HG03432 (cell line): ENCODE measurements at regions not wholly inside any gene's neighbourhood (a gene's known extent, or its start where the extent isn't known, plus 50 kb on each side); places are given as distances from the start of the nearest gene placed in this dataset.
A peak's percentile ranks its signal among the peaks of the same experiment; 100 is the strongest.

ENCODE experiments used
- ATAC-seq: cut with Tn5 transposase; IDR thresholded peaks from one replicate; pipeline ENCODE4 v1.9.1; 2021; ENCODE audit warnings: mild to moderate bottlenecking, moderate library complexity; ENCODE audit not compliant: unreplicated experiment

DNA sequence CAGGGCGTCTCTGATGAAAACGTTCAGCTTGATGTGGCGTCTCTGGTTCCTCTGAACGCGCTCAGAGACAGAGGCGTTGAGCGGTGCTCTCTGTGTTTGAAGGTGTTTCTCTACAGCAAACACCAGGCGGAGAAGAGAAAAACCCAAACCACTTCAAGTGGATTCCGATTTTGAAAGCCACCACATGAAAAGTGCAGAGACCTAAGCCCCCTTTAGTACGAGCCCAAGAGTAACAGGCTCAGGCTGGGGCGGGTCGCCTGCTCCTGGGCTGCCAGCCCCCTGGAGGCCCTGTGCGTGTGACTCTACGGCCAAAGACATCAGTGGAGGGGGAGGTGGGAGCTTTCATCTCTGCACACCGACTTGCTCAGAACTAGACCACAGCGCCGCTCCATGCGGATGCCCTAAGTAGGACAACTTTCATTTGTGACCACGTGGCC lies 328.4 kb downstream of the MAF start:
- ATAC-seq = no peak

GRCh38 chr16:79271583-79271982 lies 329.0 kb downstream of the MAF start:
- no peak for ATAC-seq

- no peak for ATAC-seq
These were observed 330.5 kb downstream of the MAF start for GRCh38 chr16:79270011-79270410.

GRCh38 chr16:79269211-79269863 lies 331.2 kb downstream of the MAF start:
- peak; percentile 99 for ATAC-seq

DNA sequence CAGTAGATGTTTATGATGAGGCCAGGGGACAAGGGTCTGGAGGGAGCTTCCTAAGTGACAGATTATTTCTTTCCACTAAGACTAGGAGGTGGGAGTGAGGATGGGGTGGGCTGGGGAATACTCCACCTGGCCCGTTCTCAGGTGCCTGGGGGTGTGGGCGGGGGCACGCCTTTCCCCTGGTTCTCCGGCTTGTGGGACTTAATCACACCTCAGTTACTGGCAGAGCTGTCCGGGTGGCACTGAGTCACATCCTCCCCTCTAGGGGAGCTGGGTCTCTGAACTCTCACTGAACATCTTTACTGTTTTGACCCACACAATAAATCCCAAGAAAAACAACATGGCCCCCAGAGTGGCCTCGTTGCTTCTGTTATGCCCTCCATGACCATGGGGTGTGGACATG lies 332.8 kb downstream of the MAF start:
- ATAC-seq = no peak

GRCh38 chr16:79267146-79267545 lies 333.4 kb downstream of the MAF start:
- no peak for ATAC-seq

DNA sequence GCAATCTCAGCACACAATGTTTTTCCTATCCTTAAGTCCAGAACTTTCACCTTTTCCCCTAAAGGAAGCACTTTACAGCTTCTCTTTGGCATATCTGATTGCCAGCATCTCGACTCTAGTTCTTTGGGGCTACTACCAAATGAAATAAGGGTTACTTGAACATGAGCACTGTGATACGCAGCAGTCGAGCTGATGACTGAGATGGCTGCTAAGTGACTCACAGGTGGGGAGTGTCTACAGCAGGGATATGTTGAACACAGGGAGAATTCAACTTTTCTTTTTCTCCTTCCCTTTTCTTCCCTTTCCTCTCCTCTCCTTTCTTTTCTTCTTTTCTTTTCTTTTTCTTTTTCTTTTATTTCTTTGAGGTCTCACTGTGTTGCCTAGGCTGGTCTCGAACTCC lies 334.8 kb downstream of the MAF start:
- no peak for ATAC-seq

DNA sequence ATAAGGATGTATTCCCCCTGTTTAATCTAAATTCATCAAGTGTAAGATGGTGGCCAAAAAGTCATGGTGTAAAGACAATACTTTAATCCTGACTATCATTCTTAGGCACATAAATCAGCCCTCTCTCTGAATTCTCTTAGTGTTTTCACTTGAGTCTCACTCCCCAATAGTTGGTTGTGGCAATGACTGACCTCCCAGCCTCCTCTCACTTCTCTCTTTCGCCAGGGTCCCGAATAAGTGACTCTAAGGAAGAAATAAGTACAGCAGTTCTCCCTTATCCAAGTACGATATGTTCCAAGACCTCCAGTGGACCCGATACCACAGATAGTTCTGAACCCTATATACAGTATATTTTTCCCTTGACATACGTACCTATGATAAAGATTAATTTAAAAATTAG lies 335.3 kb downstream of the MAF start:
- ATAC-seq = no peak

- ATAC-seq = no peak
These were observed 336.1 kb downstream of the MAF start for GRCh38 chr16:79264237-79265109.

DNA sequence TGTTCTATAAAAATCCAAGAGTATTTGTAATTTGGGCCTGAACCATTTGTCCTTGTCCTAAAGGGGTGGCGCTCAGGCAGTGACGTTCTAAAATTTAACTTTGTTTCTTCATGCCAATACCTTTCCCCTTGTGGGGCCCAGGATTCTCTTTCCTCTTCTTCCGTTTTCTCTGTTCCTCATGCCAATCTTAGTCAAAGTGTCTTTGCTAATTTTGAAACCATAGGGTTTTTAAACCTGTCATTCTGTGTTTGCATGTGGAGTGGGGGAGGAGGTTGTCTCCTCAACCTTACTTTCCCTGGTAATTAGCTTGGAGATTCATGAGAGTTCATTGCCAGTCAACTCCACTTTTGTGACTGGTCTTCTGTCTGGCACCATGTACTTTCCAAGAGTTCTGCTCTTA lies 337.1 kb downstream of the MAF start:
- ATAC-seq = no peak
